LNCAP (cell line): ENCODE measurements at regions not wholly inside any gene's neighbourhood (a gene's known extent, or its start where the extent isn't known, plus 50 kb on each side); places are given as distances from the start of the nearest gene placed in this dataset.

ENCODE experiments used
- TF ChIP-seq, protein P1 (sequence below): fragments of 450-650 bp; IDR thresholded peaks from 2 replicates; pipeline ENCODE4 v1.5.1; 2017; ENCODE audit warnings: mild to moderate bottlenecking

DNA sequence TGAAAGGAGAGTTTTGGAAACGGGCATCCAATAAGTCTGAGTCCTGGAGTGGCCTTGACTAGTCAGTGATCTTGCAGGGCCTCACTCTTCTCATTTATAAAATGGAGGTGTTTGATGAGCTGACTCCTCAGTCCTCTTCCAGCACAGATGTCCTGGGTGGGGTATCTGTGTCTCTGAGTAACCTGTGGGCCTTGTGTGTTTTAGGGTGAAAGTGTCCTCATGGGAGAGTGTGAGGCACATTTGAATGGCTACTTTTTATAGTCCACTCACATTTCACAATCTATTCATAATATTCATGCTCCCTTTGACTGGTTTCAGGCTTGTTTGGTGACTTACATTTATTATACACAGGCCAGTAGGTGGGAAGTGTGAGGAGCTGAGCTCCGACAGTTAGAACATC, 106.4 kb upstream of the CELF4 start:
- TF ChIP-seq, protein P1, sequence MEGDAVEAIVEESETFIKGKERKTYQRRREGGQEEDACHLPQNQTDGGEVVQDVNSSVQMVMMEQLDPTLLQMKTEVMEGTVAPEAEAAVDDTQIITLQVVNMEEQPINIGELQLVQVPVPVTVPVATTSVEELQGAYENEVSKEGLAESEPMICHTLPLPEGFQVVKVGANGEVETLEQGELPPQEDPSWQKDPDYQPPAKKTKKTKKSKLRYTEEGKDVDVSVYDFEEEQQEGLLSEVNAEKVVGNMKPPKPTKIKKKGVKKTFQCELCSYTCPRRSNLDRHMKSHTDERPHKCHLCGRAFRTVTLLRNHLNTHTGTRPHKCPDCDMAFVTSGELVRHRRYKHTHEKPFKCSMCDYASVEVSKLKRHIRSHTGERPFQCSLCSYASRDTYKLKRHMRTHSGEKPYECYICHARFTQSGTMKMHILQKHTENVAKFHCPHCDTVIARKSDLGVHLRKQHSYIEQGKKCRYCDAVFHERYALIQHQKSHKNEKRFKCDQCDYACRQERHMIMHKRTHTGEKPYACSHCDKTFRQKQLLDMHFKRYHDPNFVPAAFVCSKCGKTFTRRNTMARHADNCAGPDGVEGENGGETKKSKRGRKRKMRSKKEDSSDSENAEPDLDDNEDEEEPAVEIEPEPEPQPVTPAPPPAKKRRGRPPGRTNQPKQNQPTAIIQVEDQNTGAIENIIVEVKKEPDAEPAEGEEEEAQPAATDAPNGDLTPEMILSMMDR = no peak

GRCh38 chr18:37671530-37671929, 105.9 kb upstream of the CELF4 start:
- TF ChIP-seq, protein P1 = no peak

- TF ChIP-seq, protein P1 = no peak
These were observed 105.5 kb upstream of the CELF4 start for GRCh38 chr18:37671119-37671518.

- TF ChIP-seq, protein P1 = no peak
These were observed 104.5 kb upstream of the CELF4 start for GRCh38 chr18:37669991-37670534.

DNA sequence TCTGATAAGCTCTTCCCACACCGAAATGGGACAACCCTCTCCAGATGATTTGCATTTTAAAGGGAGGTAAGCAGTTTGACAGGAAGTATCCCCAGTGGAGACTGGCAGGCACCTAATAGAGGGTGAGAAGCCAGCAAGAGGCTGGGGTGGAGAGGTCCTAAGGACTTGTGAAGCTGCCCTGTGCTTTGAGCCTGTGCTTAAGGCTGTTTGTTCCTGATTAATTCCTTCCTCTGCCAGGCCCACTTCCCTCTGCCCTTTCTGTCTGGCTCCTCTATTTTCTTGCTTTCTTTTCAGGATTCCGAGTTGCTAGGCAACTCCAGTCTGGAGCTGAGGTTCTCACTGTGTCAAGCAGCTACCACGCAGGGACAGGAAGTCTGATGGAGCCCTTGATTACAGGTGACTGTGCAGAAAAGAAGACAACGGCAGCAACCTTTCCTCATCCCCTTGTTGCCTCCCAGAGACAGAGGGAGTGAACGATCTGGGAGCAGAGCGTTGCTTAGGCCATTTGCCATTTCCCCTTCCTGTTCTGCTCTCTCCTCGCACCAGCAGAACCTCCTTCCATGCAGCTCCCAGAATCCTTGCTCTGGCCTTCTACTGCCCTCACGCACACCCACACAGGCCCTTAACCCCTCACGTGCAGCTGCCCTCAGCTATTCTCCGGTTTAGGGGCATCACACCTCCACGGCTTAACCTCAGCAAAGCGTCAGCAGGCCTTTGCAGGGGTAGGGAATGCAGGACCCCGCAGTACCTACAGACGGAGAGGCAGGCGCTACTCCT, 103.6 kb upstream of the CELF4 start:
- TF ChIP-seq, protein P1 = no peak

DNA sequence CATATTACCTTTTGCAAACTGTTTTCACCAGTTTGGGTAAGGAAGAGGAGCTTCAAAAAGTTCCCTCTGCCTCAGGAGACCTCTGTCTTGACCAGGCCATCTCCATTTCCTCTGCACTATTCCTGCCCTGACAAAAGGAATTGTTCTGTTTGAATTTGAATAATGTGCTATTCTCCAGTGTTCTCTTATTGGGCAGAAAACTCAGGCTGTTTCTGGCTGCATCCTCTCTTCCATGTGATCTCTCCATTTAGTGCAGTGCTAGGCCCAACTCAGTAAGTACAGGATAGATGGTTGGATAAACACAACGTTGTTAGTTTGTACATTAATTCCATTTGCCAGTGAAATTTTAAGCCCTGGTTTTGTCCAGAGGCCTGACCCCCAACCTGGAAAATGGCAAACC, 102.2 kb upstream of the CELF4 start:
- TF ChIP-seq, protein P1 = no peak

DNA sequence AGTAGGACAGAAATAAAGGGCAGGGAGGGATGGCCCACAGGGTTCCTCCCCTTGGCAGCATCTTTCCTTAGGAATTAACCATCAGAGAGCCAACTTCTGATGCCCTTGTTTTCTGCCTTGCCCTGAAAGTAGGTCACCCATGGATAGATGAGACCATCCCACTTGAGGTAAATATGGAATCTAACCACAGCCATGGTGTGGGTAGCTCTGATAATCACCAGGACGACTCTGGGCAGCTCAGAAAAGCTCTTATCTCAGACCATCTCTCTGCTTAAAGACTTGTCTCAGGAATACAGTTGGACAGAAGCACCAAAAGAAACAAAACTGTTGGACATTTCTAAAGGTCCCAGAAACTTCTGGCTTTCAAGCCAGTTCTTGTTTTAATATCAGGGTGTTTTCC, 101.4 kb upstream of the CELF4 start:
- TF ChIP-seq, protein P1 = no peak
